HG02938 (cell line): ENCODE measurements at regions not wholly inside any gene's neighbourhood (a gene's known extent, or its start where the extent isn't known, plus 50 kb on each side); places are given as distances from the start of the nearest gene placed in this dataset.
"Not testable (repeated sequence)": the region's sequence is repeated elsewhere in the genome, so short reads cannot be mapped to it uniquely, and the experiment has no call there.

Experiments used
- ATAC-seq: cut with Tn5 transposase; IDR thresholded peaks from one replicate; pipeline ENCODE4 v1.9.1; 2021; ENCODE audit warnings: mild to moderate bottlenecking, moderate library complexity; ENCODE audit not compliant: unreplicated experiment

- ATAC-seq, result no peak
Measured at GRCh38 chr22:35178446-35178845, 78.8 kb upstream of the HMGXB4 start.

DNA sequence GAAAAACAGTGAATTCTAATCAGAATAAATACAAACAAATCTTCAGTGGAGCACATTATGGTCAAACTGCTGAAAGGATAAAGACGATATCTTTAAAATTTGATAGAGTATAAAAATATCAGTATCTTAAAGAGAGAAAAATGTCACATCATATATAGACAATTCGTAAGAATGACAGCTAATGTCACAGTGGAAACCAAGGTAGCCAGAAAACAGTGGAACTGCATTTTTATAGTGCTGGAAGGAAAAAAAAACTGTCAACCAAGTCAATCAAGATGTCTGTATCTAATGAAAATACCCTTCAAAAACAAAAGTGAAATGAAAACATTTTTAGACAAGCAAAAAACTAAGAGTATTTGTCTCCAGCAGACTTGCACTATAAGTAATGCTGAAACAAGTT lies 73.4 kb upstream of the HMGXB4 start:
- no peak for ATAC-seq

GRCh38 chr22:35186492-35186891 lies 70.8 kb upstream of the HMGXB4 start:
- no peak for ATAC-seq

- not testable (repeated sequence) for ATAC-seq
Measured at GRCh38 chr22:35188930-35189329, 68.4 kb upstream of the HMGXB4 start.

DNA sequence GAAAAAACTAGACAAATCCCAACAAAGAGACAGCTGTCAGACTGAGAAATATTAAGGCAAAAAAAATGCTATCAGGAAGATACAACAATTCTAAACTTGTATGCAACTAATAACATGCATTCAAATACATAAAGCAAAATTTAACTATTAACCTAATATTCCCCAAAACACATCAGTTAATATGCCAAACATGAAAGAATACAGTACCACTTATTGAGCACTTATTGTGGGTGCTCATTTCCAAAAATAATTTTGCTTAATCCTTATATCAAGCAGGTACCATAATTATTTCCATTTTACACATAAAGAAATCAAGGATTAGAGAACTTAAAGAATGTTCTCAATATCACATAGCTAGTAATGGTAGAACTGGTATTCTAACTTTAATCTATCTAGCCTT lies 67.7 kb upstream of the HMGXB4 start:
- ATAC-seq, result no peak

DNA sequence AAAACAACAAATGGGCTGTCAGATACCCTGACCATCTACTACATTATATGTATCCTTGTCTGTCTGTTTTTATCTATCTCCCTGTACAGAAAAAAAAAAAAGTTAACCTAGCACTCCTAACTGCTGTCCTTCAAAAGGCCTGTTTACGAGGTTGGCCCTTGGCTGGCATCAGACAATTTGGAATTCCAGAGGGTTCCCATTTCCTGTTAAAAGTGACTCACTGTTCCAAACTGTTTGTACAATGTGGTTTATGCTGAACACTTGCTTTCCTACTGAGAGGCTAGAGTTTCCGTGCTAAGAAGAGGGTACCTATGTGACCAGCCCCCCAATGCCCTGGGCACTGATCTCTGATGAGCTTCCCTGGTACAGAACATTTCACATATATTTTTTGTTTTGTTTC lies 65.9 kb upstream of the HMGXB4 start:
- no peak for ATAC-seq

- ATAC-seq, result no peak
Measured at GRCh38 chr22:35192129-35192918, 65.0 kb upstream of the HMGXB4 start.

GRCh38 chr22:35195226-35195625 lies 62.1 kb upstream of the HMGXB4 start:
- no peak for ATAC-seq

DNA sequence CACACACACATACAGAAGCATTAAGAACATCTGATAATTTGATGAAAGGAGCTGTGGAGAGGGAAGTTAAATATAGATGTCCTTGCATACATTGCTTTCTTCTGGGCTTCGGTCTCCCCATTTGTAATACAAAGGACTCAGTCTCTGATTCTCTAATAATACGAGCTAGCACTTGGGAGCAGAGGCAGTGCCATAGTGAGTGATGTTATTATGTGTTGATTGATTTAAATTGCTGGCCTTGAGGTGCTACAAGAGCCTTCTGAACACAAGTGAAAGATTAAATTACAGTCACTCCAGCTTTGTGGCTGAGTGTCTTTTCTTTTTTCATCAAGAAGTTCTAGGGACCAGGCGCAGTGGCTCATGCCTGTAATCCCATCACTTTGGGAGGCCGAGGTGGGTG lies 61.5 kb upstream of the HMGXB4 start:
- no peak for ATAC-seq

DNA sequence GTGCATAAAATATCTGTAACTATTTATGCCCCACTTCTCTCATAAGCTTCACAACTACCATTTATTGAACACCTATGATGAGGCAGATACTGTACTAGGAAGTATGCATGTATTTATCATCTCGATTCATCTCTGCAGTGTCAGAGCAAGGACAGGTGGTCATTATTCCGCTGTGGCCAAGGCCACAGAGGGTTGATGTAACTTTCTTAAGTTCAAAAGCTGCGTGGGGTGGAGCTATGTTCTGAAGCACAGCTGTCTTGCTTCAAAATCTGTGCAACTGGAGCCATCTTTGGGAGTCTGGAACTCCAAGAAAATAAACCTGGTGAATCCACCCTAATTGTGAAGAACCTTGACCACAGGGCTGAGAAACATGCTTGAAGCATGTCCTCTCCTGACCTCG lies 60.2 kb upstream of the HMGXB4 start:
- no peak for ATAC-seq

DNA sequence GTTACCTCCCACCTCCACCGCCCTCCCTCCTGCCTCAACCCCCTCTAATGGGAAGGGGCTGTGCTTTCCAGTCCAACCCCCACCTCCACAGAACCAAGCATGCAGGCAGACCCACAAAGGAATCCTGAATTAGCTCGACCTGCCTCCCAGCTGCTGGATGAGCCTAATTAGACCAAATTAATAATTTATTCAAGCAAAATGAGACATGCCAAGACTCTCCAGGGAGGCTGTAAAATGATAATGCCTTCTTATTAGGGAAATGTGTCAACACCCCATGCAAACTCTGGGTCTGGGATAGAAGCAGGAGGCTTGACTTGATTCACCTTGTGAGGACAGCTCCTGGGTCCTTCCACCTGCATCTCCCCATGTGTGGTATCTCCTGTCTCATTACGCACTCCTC lies 59.4 kb upstream of the HMGXB4 start:
- no peak for ATAC-seq

DNA sequence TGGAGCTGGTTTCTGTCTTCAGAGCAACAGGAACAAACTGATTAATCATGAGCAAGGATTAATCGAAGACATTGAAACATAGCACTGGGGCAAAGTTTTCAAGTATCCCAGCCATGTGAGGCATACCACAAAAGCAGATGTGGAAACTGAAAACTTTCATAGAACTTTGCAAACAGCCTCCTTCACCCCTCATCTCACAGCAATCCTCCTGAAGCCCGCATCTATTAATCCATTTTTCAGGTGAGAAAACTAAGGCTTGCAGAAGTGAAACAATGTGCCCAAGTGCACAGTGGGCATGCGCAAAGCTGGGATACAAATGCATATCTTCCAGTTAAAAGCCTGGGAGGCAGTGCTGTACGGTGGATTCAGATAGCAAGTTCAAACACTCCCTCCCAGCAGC lies 58.6 kb upstream of the HMGXB4 start:
- no peak for ATAC-seq

GRCh38 chr22:35202376-35202775 lies 54.9 kb upstream of the HMGXB4 start:
- ATAC-seq, result no peak

DNA sequence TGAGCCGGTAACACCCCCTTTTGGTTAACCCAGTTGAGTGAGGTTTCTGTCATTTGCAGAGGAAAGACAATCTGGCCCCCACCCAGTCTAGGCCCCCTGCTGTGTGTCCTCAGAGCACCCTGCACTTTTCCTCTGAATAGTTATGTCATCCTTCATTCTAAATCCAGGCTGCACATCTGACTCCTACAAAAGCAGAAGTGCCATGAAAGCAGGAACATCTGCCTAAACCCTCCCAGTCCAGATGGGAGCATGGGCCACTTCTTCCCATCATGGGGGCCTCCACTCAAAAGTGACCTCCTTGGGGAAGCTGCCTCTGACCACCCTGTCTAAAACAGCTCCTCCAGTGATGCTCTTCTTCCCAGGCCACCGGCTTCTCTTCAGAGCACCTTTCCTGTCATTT lies 53.7 kb upstream of the HMGXB4 start:
- no peak for ATAC-seq

- no peak for ATAC-seq
Measured at GRCh38 chr22:35204807-35205775, 52.2 kb upstream of the HMGXB4 start.

GRCh38 chr22:35205961-35206360 lies 51.3 kb upstream of the HMGXB4 start:
- ATAC-seq, result no peak

GRCh38 chr22:35206889-35207288 lies 50.4 kb upstream of the HMGXB4 start:
- ATAC-seq, result no peak
